HL-60 (cell line): ENCODE measurements at regions not wholly inside any gene's neighbourhood (a gene's known extent, or its start where the extent isn't known, plus 50 kb on each side); places are given as distances from the start of the nearest gene placed in this dataset.
"Not testable (repeated sequence)": the region's sequence is repeated elsewhere in the genome, so short reads cannot be mapped to it uniquely, and the experiment has no call there.

Experiments used
- DNase-seq, 2 experiments: peaks; one replicate each; pipeline ENCODE4 v3.0.0-alpha.2; 2010 to 2020; ENCODE audit warnings: low read depth in 1 of 2, low spot score in 1 of 2
- H3K27ac ChIP-seq: fragments of 250-450 bp; sonication (Bioruptor Pico); replicated peaks from 2 replicates; pipeline ENCODE4 v1.5.1; 2020; ENCODE audit warnings: mild to moderate bottlenecking, moderate library complexity
- H3K27me3 ChIP-seq: fragments of 250-450 bp; sonication (Bioruptor Pico); 2 replicates; pipeline ENCODE4 v1.5.1; 2021; ENCODE audit warnings: mild to moderate bottlenecking, moderate library complexity; ENCODE audit not compliant: insufficient read depth, poor library complexity, severe bottlenecking
- H3K4me3 ChIP-seq: replicated peaks from 2 replicates; pipeline ENCODE4 v1.5.1; 2011; ENCODE audit warnings: mild to moderate bottlenecking, control low read depth, low read length; ENCODE audit not compliant: insufficient read depth
- GABPA ChIP-seq: IDR thresholded peaks from 2 replicates; pipeline ENCODE4 v1.6.1; 2012; ENCODE audit warnings: low read depth
- POLR2AphosphoS5 ChIP-seq: IDR thresholded peaks from 2 replicates; pipeline ENCODE4 v1.6.1; 2012; ENCODE audit warnings: low read depth
- SPI1 ChIP-seq: IDR thresholded peaks from 2 replicates; pipeline ENCODE4 v1.6.1; 2012; ENCODE audit warnings: low read depth, mild to moderate bottlenecking, borderline replicate concordance
- TF ChIP-seq, protein P1 (sequence below): IDR thresholded peaks from one replicate; pipeline ENCODE4 v1.5.1; 2011; ENCODE audit warnings: low read length, control low read depth, inconsistent platforms; ENCODE audit not compliant: insufficient read depth
- TF ChIP-seq, protein P2 (sequence below): IDR thresholded peaks from 2 replicates; pipeline ENCODE4 v1.6.1; 2012; ENCODE audit warnings: low read depth; ENCODE audit not compliant: insufficient replicate concordance

DNA sequence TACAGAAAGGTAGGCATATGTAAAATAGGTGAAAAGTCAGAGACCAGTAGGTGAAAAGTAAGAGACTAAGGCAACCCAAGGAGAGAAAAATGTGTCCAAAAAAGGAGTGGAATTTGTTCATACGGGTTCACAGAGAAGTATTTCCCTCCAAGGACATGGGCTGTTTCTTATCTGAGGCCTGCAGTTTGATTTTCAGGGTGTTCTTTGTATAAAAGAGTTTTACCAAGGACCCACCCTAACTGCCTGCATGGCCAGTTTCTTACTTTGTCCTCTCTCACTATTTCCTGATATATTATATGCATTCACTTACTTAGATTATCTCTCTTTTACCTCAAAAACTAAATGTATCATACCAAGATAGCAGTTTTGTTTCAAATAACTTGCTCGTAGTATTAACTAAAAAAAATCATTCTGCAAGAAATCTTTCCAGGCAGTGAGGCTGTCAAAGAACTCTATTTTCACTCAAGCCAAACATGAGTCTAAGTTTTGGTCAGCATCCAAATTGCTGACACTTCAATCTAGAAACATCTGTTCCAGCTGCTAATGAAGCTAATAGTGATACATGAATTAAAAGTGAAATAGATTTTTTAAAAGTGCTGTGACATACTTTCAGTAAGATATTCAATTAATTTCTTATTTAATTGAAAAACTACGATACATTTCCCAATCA lies 141.4 kb upstream of the SGCG start:
- H3K4me3 ChIP-seq = no peak overlapping the region
- no peak for DNase-seq
- TF ChIP-seq GABPA = no peak
- TF ChIP-seq, protein P1, sequence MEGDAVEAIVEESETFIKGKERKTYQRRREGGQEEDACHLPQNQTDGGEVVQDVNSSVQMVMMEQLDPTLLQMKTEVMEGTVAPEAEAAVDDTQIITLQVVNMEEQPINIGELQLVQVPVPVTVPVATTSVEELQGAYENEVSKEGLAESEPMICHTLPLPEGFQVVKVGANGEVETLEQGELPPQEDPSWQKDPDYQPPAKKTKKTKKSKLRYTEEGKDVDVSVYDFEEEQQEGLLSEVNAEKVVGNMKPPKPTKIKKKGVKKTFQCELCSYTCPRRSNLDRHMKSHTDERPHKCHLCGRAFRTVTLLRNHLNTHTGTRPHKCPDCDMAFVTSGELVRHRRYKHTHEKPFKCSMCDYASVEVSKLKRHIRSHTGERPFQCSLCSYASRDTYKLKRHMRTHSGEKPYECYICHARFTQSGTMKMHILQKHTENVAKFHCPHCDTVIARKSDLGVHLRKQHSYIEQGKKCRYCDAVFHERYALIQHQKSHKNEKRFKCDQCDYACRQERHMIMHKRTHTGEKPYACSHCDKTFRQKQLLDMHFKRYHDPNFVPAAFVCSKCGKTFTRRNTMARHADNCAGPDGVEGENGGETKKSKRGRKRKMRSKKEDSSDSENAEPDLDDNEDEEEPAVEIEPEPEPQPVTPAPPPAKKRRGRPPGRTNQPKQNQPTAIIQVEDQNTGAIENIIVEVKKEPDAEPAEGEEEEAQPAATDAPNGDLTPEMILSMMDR = no peak
- TF ChIP-seq, protein P2, sequence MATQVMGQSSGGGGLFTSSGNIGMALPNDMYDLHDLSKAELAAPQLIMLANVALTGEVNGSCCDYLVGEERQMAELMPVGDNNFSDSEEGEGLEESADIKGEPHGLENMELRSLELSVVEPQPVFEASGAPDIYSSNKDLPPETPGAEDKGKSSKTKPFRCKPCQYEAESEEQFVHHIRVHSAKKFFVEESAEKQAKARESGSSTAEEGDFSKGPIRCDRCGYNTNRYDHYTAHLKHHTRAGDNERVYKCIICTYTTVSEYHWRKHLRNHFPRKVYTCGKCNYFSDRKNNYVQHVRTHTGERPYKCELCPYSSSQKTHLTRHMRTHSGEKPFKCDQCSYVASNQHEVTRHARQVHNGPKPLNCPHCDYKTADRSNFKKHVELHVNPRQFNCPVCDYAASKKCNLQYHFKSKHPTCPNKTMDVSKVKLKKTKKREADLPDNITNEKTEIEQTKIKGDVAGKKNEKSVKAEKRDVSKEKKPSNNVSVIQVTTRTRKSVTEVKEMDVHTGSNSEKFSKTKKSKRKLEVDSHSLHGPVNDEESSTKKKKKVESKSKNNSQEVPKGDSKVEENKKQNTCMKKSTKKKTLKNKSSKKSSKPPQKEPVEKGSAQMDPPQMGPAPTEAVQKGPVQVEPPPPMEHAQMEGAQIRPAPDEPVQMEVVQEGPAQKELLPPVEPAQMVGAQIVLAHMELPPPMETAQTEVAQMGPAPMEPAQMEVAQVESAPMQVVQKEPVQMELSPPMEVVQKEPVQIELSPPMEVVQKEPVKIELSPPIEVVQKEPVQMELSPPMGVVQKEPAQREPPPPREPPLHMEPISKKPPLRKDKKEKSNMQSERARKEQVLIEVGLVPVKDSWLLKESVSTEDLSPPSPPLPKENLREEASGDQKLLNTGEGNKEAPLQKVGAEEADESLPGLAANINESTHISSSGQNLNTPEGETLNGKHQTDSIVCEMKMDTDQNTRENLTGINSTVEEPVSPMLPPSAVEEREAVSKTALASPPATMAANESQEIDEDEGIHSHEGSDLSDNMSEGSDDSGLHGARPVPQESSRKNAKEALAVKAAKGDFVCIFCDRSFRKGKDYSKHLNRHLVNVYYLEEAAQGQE = no peak
- TF ChIP-seq SPI1 = no peak
- TF ChIP-seq POLR2AphosphoS5 = no peak

DNA sequence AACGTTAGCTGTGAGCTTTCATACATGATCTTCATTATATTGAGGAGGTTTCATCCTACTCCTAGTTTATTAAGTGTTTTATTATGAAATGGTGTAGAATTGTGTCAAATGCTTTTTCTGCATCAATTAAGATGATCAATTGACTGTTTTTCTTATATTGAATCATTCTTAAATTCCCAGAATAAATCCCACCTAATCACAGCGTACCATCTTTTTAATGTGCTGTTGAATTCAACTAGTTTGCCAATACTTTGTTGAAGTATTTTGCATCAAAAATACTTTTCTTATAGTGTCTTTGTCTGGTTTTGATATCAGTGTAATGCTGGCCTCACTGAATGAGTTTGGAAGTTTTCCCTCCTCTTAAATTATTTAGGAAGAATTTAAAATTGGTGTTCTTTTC lies 138.6 kb upstream of the SGCG start:
- DNase-seq = no peak
- Histone ChIP-seq H3K27me3 (no peaks in the 10 kb centered on the region), H3K4me3 (no peak overlapping the region), H3K27ac (no peak overlapping the region)
- no peak for TF ChIP-seq GABPA

More for the DNA sequence above, 141.4 kb upstream of the SGCG start:
- H3K27ac ChIP-seq = no peak overlapping the region
- no peaks in the 10 kb centered on the region for H3K27me3 ChIP-seq

DNA sequence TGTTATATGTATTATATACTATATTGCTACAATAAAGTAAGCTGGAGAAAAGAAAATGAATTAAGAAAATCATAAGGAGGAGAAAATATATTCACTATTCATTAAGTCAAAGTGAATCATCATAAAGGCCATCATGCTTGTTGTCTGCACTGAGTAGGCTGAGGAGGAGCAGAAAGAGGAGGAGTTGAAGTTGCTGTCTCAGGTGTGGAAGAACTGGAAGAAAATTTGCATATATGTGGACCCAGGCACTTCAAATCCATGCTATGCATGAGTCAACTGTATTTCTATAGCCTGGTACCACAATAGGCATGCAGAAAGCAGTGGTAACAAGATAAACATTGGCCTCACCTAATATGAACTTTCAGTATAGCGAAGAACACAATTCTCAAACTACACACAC lies 135.9 kb upstream of the SGCG start:
- no peak overlapping the region for H3K27ac ChIP-seq
- no peak for DNase-seq
- no peaks in the 10 kb centered on the region for H3K27me3 ChIP-seq
- TF ChIP-seq POLR2AphosphoS5 (no peak), GABPA (no peak), SPI1 (no peak)
- TF ChIP-seq, protein P2 = no peak
- TF ChIP-seq, protein P1 = no peak
- H3K4me3 ChIP-seq = no peak overlapping the region

DNA sequence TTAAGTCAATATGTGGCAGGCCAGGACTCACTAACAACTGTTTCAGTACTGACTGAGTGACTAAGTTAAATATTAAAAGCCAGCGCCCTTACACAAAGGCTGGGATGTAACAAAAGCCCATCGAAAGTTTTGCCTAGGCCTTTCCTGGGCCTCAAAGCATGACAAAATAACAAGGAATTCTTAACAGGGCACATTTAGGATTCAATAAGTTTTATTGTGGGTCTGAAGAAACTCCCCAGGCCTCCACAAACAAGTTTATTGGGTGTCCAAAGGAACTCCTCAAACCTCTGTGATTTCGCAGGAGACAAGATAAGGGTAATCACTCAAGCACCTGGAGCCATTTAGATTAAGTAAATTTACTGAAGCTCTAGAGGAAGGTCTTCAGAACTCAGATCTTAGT lies 130.7 kb upstream of the SGCG start:
- H3K27me3 ChIP-seq = no peaks in the 10 kb centered on the region
- H3K4me3 ChIP-seq = no peak overlapping the region
- no peak overlapping the region for H3K27ac ChIP-seq
- no peak for TF ChIP-seq GABPA
- TF ChIP-seq, protein P2 = no peak
- no peak for TF ChIP-seq SPI1
- no peak for TF ChIP-seq POLR2AphosphoS5
- TF ChIP-seq, protein P1 = no peak
- DNase-seq = no peak

DNA sequence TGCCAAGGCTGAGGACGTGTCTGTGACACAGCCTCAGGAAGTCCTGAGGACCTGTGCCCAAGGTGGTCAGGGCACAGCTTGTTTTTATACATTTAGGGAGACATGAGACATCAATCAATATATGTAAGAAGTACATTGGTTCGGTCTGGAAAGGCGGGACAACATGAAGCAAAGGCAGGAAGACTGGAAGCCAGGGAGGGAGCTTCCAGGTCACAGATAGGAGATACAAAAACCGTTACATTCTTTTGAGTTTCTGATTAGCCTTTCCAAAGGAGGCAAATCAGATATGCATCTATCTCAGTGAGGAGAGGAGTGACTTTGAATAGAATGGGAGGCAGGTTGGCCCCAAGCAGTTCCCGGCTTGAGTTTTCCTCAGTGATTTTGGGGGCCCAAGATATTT lies 127.1 kb upstream of the SGCG start:
- not testable (repeated sequence) for H3K27me3 ChIP-seq, H3K27ac ChIP-seq, H3K4me3 ChIP-seq, DNase-seq
